AG09309 (cell line): ENCODE measurements at regions not wholly inside any gene's neighbourhood (a gene's known extent, or its start where the extent isn't known, plus 50 kb on each side); places are given as distances from the start of the nearest gene placed in this dataset.

Experiments
- DNase-seq: peaks from one replicate; pipeline ENCODE4 v3.0.0-alpha.2; 2010; ENCODE audit warnings: low read depth
- H3K4me3 ChIP-seq: 2 replicates; pipeline ENCODE4 v1.5.1; 2011; ENCODE audit warnings: mild to moderate bottlenecking, low read depth, low read length, moderate library complexity; ENCODE audit not compliant: control insufficient read depth
- TF ChIP-seq, protein P1 (sequence below): IDR thresholded peaks from 2 replicates; pipeline ENCODE4 v1.5.1; 2011; ENCODE audit warnings: mild to moderate bottlenecking, low read depth, low read length, inconsistent platforms; ENCODE audit not compliant: insufficient read depth, control insufficient read depth; ENCODE audit errors: missing control alignments

DNA sequence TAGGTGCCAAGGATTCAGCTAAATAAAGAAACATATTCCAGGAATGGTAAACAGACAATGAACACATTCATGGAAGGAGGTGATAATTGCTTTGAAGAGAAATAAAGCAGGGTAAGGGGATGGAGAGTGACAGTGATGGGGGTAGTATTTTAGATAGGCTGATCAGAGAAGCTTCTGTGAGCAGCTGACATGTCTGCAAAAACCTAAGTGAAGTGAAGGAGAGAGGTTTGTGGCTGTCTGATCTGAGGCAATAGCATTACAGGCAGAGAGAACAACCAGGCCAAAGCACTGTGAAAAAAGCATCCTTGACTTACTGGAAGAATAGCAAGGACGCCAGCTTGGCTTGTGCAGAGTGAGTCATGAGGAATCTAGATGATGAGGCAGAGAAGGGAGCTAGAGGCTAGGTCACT, 271.9 kb upstream of the GATB start:
- TF ChIP-seq, protein P1, sequence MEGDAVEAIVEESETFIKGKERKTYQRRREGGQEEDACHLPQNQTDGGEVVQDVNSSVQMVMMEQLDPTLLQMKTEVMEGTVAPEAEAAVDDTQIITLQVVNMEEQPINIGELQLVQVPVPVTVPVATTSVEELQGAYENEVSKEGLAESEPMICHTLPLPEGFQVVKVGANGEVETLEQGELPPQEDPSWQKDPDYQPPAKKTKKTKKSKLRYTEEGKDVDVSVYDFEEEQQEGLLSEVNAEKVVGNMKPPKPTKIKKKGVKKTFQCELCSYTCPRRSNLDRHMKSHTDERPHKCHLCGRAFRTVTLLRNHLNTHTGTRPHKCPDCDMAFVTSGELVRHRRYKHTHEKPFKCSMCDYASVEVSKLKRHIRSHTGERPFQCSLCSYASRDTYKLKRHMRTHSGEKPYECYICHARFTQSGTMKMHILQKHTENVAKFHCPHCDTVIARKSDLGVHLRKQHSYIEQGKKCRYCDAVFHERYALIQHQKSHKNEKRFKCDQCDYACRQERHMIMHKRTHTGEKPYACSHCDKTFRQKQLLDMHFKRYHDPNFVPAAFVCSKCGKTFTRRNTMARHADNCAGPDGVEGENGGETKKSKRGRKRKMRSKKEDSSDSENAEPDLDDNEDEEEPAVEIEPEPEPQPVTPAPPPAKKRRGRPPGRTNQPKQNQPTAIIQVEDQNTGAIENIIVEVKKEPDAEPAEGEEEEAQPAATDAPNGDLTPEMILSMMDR, result no peak
- peak; percentile 84 for DNase-seq

DNA sequence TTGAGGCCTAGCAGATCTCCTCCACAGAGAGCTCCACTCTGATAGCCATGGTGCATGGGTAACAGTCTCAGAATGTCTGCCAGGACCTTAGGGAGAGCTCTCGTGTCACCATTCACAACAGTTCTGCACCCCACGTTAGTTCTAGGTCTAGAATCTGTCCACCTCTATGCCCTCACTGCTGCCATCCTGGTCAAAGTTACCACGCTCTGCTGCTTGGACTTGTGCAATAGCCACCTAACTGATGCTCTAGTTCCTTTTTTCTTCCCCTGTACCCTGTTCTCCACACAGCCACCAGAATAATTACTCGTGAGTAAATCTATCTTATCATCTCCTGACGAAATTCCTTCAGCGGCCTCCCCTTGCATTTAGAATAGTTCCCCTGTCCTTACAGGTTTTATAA, 268.8 kb upstream of the GATB start:
- TF ChIP-seq, protein P1, result no peak
- DNase-seq, result no peak
- H3K4me3 ChIP-seq, result no peak overlapping the region

More for the DNA sequence above, 271.9 kb upstream of the GATB start:
- no peak overlapping the region for H3K4me3 ChIP-seq

DNA sequence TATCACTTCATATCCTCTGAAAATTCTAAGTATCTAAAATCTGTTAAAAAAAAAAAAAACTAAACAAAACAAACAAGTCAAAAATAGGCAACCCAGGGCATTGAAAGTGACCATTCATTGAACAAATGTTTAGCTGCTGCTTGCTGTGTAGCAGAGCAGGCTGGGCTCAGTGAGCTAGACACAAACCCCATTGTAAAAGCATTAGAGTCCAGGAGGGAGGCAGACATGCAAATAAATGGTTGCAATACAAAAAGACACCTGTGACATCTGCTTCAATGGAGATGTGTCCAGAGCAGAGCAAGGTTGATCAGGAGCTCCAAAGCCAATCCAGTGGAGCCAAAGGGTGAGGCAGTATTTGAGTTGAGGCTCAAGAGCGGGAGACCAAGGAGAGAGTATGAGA, 267.3 kb upstream of the GATB start:
- no peak for DNase-seq
- TF ChIP-seq, protein P1, result no peak
- H3K4me3 ChIP-seq, result no peak overlapping the region

DNA sequence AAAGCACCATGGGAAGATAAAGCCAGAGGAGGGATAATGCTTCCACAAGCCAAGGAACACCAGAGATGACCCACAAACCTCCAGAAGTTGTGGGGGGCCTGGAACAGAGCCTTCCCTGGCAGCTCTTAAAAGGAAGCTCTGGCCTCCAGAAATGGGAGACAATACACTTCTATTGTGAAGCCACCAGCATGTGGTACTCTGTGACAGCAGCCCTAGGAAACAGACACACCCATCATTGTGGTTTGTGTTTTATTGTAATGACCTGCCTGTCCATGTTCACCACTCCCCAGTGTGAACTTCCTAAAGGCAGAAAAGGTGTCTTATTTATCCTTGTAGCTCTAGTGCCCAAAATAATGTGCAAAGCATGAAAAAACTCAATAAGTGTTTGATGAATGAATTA, 264.1 kb upstream of the GATB start:
- H3K4me3 ChIP-seq, result no peak overlapping the region
- TF ChIP-seq, protein P1, result no peak
- DNase-seq, result no peak

DNA sequence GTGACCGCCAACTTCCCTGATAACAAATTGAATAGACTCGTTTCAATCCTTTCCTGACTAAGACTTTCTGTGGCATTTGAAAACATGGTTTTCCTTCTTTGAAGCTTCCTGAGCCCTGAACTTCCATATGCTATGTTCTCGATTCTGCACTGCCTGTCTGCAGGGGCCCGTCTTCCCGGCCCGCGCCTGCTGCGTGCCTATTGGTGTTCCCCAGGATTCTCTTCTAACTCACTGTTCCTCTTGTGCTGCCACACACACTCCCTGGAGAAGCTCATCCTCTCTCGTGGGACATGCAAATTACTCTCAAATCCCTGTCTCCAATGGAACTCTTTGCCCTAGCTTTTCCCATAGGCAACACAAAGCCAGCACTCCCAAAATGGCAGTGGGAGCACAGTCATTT, 262.9 kb upstream of the GATB start:
- no peak for DNase-seq
- TF ChIP-seq, protein P1, result no peak
- H3K4me3 ChIP-seq, result no peak overlapping the region

DNA sequence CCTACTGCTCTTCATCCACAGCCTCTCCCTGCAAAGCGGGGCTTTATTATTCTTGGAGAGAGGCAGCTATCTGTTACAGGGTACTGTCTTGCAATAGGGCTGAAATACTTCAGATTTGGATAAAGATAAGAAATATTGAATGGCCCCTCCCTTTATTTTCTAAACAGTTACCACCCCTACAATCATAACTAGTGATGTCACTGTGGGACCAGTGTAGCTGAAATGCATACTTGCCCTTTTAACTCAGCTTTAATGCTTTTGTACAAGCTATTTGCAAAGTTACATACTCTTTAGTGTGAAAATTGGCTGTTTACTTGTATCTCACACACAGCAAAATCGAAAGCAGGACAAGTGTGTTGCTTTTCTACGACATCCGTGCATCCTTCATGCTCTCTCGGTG, 261.7 kb upstream of the GATB start:
- DNase-seq, result no peak
- H3K4me3 ChIP-seq, result no peak overlapping the region
- TF ChIP-seq, protein P1, result no peak
